ENCODE measurements at regions not wholly inside any gene's neighbourhood (a gene's known extent, or its start where the extent isn't known, plus 50 kb on each side); places are given as distances from the start of the nearest gene placed in this dataset.

GRCh38 chr18:55663891-55664290, 75.9 kb upstream of the TCF4 start:
- TF ChIP-seq CTCF (IDR thresholded peaks at IDR 0.05; ENCODE audit: low read length) (no peak), EZH2 (IDR thresholded peaks at IDR 0.05; ENCODE audit: borderline replicate concordance, low read length) (no peak)

Measured in OCI-LY1 (cell line).